Daoy (cell line): ENCODE measurements at regions not wholly inside any gene's neighbourhood (a gene's known extent, or its start where the extent isn't known, plus 50 kb on each side); places are given as distances from the start of the nearest gene placed in this dataset.
"Not testable (repeated sequence)": the region's sequence is repeated elsewhere in the genome, so short reads cannot be mapped to it uniquely, and the experiment has no call there.

ENCODE experiments used
- DNase-seq: peaks from one replicate; pipeline ENCODE4 v3.0.0-alpha.2; 2015; ENCODE audit warnings: low read depth

DNA sequence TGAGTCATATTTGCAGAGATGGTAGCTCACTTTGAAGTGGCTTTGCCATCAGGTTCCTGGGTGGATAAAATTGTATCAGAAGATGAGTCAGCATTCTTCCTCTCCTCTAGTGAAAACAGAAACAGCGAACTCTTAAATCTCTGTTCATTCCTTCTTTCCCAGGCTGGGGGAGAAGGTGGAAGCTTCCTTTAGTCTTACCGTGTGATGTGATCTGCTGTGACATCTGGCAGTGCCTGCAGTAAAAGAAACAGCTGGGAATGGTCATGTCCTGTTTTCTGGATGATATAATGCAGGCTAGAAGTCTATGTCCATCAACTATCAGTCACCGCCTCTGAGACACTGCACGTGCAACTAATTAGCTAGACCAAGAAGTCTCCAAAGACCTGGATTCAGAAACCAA, 171.6 kb downstream of the VAPA start:
- no peak for DNase-seq

DNA sequence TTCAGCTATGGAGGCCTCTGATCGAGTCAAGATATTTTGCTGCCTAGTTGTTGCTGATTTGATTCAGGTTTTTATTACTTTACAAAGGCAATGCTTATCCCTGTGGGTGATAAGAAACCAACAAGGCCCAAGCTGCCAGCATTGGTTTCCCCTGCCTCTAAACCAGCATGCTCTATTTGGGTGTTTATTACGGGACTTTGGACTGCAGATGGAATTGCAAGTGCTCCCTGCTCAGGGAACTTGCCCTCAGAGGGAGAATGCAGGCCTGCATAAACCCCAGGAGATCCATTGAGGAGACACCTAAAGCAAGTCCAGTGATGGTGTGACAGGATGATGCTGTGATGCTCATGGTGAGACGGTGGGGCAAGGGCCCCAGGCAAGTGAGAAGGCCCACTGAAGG, 172.1 kb downstream of the VAPA start:
- no peak for DNase-seq

DNA sequence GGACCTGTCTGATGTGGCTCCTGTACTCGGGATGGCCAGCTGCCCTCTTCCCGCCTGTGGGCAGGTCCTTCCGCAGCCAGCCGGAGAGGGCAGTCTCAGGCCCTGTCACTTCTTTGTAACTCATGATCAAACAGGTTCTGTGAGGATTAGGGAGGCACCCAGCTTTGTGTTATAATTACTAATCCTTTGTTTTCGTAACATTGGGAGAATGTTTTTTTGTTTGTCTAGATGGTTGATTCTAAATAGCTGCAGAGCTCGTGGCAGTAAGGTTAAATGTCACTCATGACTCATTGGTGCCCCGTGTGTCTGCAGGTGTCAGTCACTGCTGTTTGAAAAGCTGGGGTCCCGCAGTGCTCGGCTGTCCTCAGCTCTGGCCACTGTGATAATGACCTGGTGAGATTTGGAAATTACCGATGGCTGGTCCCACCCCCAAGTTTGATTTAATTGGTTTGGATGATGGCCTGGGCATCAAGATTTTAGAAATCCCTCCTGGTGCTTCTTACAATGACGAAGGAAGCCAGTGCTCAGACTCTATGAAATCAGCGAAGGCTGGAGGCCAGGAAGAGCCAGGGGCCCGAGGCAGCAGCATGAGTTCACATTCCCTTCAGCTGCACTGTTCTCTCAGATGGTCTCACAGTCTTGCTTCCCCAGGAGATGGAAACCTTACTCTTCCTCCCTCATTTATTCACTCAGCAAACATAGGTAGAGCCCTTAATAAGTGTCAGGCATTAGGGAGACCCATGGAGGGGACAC, 172.8 kb downstream of the VAPA start:
- no peak for DNase-seq

DNA sequence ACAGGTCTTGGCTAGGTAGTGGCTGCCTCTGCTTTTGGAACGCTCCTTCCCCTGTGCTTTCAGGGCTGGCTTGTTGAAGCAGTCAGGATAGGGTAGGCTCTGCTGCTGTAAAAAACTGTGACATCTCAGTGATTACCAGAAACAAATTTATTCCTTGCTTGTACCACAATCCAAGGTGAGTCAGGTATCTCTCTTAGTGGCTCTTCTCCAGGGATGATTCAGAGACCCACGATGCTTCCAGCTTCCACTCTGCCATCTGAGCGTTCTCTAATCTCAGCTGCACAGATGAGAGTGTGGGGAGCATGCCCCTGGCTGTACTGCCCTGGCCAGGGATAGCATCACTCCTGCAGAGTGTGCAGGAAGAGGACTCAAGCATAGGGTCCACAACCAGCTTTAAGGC, 174.9 kb downstream of the VAPA start:
- DNase-seq, result no peak

DNA sequence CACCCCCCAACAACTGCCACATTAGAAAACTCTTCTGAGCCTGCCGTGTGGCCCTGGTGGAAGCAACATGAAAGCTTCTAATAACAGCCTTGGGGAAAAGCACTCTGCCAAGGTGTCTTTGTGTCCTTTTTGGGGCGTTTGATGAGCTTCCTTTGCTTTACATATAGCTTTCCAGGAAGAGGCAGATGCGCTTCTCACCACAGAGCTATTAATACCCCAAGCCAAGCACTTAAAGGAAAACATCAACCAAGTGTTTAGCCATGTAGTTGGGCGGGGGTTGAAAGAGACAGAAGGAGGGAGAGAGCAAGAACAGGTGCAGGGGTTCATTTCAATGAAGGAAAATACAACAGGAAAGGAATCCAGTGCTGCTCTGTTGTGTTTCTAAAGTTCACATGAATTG, 176.1 kb downstream of the VAPA start:
- DNase-seq, result no peak

DNA sequence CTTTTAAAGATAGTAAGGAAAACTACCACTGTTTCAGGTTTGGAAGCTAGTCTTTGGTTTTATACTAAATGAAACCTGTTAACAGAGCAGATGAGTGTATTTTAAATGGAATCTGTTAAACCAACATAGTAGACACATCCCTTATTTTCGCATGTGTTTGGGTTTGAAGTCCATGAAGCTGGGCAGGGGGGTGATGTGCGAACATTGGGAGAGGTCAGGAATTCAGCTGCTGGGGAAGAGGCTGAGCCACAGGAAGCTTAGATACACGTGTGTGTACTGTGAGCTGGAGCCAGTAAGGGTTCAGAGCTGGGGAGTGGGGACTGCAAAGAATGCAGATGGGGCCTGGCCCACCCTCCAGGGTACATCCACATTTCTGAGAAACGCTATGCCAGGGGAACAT, 176.9 kb downstream of the VAPA start:
- DNase-seq, result no peak

DNA sequence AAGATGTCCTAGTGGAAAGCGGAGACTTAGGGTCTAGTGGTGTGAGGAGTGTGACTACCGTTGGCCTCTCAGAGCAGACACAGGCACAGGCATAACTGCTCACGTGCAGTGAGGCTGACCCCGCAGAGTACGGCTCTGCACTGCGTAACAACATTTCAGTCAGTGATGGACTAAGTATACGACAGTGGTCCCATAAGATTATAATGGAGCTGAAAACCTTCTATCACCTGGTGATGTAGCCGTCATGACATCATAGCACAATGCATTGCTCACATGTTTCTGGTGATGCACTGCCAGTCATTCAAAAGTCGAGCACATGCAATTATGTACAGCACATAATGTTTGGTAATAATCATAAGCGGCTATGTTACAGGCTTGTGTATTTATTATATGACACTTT, 179.6 kb downstream of the VAPA start:
- DNase-seq, result no peak

DNA sequence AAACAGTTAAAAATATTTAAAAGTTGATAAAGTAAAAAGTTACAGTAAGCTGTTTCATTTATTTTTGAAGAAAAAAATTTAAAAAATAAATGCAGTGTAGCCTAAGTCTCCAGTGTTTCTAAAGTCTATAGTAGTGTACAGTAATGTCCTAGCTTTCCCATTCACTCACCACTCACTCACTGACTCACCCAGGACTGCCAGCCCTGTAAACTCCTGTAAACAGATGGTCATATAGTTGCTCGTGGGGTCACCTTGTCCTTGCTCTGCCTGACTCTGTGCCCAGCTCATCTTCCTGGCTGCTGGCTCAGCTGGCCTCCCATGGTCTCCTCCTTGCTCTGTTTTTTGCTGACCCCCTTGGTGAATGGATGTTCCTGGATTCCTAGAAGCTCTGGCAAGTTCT, 180.3 kb downstream of the VAPA start:
- DNase-seq, result no peak

DNA sequence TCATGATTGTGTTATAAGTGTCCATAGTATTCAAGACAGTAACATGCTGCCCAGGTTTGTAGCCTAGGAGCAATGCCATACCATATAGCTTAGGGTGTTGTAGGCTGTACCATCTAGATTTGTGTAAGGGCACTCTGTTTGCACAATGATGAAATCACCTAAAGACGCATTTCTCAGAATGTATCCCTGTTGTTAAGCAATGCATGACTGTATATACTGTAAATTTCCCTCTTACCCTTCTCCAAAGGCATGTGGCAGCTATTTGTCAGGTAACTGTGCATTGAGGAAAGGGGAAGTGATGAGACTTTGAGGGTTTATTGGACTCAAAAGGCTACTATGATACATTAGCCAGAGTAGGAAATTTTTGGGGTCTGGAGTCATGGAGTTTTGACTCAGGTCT, 180.8 kb downstream of the VAPA start:
- DNase-seq, result no peak

DNA sequence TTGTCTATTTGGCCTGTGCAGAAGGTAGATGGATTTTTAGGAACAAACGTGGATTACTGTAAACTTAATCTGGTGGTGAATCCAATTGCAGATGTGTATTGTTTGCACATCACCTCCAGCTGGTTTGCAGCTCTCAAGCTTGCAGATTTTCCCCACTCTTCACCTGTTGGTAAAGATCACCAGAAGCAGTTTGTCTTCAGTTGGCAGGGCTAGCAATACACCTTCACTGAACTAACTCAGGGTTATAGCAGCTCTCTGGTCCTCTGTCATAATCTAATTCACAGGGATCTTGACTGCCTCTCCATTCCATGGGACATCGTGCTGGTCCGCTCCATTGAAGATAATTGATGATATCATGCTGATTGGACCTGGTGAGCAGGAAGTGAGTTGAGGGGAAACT, 181.5 kb downstream of the VAPA start:
- no peak for DNase-seq

DNA sequence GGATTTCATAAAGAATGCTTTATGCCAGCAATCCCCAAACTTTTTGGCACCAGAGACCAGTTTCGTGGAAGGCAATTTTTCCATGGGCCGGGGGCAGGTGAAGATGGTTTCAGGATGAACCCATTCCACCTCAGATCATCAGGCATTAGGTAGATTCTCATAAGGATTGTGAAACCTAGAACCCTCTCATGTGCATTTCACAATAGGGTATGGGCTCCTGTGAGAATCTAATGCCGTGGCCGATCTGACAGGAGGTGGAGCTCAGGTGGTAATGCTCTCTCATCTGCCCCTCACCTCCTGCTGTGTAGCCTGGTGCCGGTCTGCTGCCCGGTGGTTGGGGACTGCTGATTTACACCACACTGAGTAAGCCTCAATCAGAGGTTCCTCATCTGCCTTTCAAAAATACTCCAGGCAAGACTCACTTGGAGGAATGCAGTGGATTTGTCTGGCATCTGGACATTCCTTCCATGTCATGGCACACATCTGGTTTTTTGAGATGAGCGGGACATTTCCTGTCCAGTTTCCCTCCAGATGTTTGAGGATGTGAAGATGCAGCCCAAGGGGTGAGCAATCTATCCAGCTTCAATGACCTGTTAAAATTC, 185.8 kb downstream of the VAPA start:
- no peak for DNase-seq

DNA sequence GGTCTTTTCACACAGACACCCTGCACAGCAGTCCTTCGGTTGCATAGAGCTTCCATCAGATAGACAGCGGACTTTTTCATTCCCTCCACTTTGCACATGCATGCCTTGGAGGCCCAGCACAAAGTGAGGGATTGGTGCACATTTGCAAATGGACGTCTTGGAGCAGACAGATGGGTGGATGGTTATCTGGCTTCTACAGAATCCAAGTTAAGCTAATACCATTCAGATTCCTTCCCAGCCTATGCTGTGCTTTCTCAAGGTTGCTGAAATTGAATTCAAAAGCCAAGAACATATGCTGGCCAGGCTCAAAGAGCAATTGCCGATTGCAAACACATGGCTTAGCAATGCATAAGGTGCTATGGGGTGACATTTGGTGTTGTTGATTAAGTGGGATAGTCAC, 186.4 kb downstream of the VAPA start:
- no peak for DNase-seq

DNA sequence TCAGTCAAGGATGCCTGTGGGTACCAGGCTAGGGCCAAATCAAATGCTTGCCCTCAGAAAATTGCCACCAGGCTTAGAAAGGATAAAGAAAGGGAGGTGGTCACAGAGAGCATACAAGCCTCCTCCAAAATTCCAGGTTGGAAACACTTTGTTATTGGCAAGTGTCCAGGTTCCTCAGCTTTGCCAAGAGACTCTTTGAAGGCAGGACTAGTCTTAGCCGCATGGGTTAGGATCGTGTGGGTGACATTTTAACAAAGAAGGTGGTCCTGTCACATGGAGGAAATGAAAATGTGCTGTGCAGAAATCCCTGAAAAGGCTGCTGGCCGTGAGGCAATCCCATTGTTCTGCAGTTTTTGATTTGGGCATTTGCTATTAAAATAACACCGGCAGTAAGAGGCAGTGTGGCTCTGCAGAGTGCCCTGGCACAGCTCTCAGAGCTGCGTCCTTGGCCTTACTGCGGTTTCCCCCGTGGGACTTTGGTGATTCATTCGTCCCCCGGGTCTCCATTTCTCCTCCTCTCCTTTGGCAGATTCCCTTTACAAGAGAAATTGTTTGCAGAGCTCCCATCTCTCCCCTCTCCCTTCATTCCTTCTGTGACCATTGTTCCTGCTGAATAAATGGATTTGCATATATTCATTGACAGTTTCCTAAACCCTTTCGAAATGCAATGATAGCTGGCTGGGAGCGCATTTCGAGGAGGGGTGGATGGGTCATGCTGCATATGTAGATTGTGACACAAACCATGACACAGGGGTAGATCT, 187.3 kb downstream of the VAPA start:
- peak; percentile 35 for DNase-seq

DNA sequence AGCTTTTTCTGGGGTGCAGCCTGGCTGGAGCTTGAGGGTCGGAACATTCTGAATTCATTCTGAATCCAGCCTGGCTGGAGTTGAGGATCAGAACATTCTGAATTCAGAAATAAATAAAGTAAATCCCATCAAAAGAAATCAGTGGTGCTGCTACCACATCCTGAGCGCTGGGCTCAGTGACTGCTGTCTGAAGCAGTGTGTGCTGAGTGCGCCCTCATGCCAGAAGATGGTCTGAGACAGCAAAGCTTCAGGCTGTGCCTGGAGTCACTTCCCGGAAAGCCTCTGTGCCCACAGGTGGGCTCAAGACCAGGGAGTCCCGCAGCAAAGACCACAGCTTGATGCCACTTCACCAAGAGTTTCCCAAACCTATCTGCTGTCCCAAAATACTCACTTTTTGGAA, 187.9 kb downstream of the VAPA start:
- no peak for DNase-seq

DNA sequence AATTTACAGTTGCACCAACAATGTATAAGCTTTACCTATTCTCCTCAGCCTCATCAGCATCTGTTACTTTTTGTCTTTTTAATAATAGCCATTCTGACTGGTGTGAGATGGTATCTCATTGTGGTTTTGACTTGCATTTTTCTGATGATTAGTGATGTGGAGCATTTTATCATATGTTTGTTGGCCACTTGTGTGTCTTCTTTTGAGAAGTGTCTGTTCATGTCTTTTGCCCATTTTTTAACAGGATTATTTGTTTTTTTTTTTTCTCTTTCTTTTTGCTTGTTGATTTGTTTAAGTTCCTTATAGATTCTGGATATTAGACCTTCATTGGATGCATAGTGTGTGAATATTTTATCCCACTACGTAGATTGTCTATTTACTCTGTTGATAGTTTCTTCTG, 191.3 kb downstream of the VAPA start:
- DNase-seq, result not testable (repeated sequence)

DNA sequence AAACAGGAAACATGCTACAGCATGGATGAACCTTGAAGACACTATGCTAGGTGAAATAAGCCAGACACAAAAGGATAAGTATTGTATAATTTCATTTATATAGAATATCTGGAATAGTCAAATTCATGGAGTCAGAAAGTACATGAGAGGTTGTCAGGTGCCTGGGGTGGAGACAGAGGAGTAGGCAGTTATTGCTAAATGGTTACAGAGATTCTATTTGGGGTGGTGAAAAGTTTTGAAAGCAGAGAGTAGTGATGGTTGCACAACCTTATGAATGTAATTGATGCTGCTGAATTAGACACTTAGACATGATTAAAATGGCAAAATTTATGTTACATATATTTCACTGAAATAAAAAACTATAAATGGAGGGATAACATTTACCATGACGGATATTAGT, 197.4 kb downstream of the VAPA start:
- no peak for DNase-seq

DNA sequence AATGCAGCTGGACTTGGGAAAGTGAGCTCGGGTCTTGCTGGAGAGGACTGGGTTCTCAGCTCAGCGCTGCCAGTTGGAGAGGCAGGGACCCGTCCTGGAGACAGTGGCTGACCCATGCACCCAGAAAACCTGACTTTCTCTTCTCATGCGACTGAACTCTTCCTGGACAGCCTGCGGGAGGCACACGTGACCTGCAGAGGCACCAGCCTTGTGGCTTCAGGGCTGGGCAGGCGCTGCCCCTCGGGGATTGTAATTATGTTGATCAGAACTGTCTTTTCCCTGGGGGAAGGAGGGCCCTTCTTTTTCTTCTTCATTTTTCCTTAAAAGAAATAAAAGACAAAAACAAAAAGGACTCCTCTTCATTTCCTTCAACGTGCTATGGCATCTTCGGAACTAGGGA, 198.1 kb downstream of the VAPA start:
- DNase-seq, result no peak

DNA sequence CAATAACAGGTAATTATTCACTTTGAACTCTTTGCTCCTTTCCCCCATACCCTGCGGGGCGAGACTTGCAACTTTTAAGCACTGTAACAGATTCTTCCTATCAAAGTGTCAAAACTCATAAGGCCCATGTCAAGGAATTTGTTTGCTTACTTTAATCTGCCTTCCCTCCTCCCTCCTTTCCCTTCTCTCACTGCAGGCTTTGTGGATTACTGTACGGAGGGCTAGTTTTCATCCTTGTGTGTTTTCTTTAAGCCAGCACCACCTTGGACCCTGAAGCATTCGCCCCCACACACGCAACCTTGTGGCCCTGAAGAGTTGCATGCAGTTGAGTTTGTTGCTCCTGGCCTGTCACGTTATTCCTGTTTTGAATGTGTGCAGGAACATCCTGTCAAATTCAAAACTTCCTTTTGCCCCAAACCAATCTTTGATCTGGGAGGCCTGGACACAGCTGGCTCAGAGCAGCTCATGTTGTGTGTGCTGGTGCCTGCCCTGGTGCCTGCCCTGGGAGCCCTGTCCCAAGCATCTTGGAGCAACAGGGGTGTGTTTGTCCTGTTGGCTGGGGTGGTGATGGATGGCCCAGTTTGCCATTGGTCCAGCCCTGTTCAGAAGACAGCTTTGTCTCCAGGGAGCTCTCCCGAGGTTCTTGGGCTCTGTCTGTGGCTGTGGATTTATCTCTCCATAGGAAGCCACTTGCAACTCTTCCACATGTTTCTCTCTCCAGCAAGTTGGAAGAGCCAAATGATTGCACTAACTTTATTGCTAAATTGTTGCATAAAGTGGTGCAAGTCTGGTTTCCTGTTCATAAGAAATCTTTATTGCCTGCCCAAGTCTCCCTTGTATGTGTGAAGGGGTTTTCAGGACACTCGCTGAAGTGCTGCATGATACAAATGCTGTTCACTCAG, 199.6 kb downstream of the VAPA start:
- no peak for DNase-seq

DNA sequence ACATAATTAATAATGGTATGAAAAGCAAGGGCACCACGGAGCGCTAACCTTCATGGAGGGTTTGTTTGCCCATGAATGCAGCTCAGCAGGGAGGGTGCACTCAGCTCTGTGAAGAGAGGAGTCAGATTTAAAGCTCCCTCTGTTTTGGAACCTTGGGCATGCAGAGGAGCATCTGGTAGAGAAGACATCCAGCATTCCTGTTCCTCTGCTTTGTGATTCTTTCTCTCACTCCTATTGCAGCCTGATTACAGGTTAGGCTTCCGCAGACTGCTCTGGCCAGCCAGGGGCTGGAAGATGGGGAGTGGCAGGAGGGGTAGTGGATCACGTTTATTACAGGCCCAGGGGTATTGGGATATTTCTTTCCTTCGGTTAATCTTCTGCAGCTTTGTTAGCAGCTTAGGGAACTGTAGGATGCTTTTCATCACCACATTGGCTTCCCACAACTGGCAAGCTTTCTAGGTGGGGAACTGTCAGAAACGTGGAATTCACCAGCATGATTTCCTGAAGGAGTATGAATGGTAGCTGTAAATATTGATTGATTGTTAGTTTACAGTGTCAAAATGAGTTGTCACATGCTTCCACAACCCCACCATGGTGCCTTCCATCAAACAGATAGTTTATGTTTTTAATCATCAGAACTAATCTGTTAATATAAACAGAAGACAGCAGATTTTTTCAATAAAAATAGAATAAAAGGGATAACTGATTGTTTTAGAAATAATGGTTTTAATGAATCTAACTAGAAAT, 201.1 kb downstream of the VAPA start:
- DNase-seq, result no peak

DNA sequence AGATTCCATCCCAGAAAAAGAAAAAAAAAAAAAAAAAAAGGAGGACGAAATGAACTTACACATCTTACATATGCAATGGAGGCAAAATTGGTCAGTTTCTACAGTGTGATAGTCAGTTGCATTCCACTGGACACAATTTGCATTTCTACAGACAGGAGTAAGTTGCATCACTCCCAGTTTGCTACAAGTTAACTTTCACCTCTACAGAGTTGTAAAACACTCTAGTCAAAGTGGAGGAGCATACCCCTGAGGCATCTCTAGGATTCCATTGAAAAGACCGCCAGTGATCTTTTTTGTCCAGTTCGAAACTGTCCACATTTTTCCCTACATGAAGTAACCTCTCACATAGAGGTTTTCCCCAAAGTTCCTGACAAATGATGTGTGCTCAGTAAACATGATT, 202.8 kb downstream of the VAPA start:
- no peak for DNase-seq

DNA sequence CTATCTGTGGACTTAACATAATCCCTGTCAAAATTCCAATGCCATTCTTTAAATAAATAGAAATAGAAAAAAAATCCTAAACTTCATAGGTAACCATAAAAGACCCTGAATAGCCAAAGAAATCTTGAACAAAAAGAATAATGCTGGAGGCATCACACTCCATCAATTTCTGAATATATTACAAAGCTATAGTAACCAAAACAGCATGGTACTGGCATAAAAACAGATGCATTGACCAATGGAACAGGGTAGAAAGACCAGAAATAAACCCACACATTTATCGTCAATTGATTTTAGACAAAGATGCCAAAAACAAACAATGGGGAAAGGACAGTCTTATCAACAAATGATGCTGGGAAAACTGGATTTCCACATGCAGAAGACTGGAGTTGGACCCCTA, 205.7 kb downstream of the VAPA start:
- no peak for DNase-seq
